OCI-LY7 (cell line): ENCODE measurements at regions not wholly inside any gene's neighbourhood (a gene's known extent, or its start where the extent isn't known, plus 50 kb on each side); places are given as distances from the start of the nearest gene placed in this dataset.

ENCODE experiments used
- BruUV-seq: library from RNA; stranded (reverse); fragments of 400-500 nt; replicated peaks from 2 replicates; lab custom pipeline; 2021; lab: Mats Ljungman, UMichigan
- CTCF ChIA-PET: fragments of 300-600 bp; sonication (Branson Sonifier 250); formaldehyde crosslinking; loops from one replicate; lab custom pipeline; 2022; ENCODE audit warnings: antibody characterized with exemption; ENCODE audit not compliant: unreplicated experiment; lab: Charles Lee
- POLR2A ChIA-PET: fragments of 300-600 bp; sonication (Branson Sonifier 250); formaldehyde crosslinking; loops from one replicate; lab custom pipeline; 2022; ENCODE audit warnings: antibody characterized with exemption; lab: Charles Lee
- DNase-seq: peaks from one replicate; pipeline ENCODE4 v3.0.0-alpha.2; 2015; ENCODE audit warnings: low spot score
- H2AFZ ChIP-seq: fragments of 200-600 bp; sonication (generic), shearing (Covaris generic); 2 replicates; pipeline ENCODE4 v1.6.1; 2014; ENCODE audit warnings: mild to moderate bottlenecking, antibody characterized with exemption, low read length, moderate library complexity
- H3K27ac ChIP-seq: fragments of 200-600 bp; sonication (generic); 2 replicates; pipeline ENCODE4 v1.5.1; 2014; ENCODE audit warnings: mixed run types, low read depth, mild to moderate bottlenecking, moderate library complexity, low read length, inconsistent platforms; ENCODE audit not compliant: poor library complexity, severe bottlenecking
- H3K36me3 ChIP-seq: fragments of 200-600 bp; sonication (generic); 2 replicates; pipeline ENCODE4 v1.6.1; 2014; ENCODE audit warnings: mild to moderate bottlenecking, antibody characterized with exemption, low read length, moderate library complexity, mixed read lengths; ENCODE audit not compliant: insufficient read depth
- H3K4me1 ChIP-seq: fragments of 200-600 bp; sonication (generic); 2 replicates; pipeline ENCODE4 v1.5.1; 2014; ENCODE audit warnings: mild to moderate bottlenecking, low read length; ENCODE audit not compliant: insufficient read depth, poor library complexity, severe bottlenecking
- H3K4me2 ChIP-seq: fragments of 200-600 bp; sonication (generic); 2 replicates; pipeline ENCODE4 v1.6.1; 2014; ENCODE audit warnings: mild to moderate bottlenecking, low read length
- H3K4me3 ChIP-seq: fragments of 200-600 bp; sonication (generic); 2 replicates; pipeline ENCODE4 v1.5.1; 2014; ENCODE audit warnings: mild to moderate bottlenecking, low read depth, low read length; ENCODE audit not compliant: poor library complexity, severe bottlenecking
- H3K79me2 ChIP-seq: fragments of 200-600 bp; sonication (generic); 2 replicates; pipeline ENCODE4 v1.6.1; 2016; ENCODE audit warnings: low read depth, mild to moderate bottlenecking, low read length, moderate library complexity, mixed read lengths; ENCODE audit not compliant: insufficient read depth
- H3K9me2 ChIP-seq: fragments of 200-600 bp; sonication (generic); 2 replicates; pipeline ENCODE4 v1.6.1; 2016; ENCODE audit warnings: mild to moderate bottlenecking, low read length, mixed read lengths; ENCODE audit not compliant: insufficient read depth
- H3K9me3 ChIP-seq: fragments of 200-600 bp; sonication (generic); 2 replicates; pipeline ENCODE4 v1.6.1; 2014; ENCODE audit warnings: mild to moderate bottlenecking, mixed run types, low read length, mixed read lengths
- H4K20me1 ChIP-seq: fragments of 200-600 bp; sonication (generic); 2 replicates; pipeline ENCODE4 v1.6.1; 2014; ENCODE audit warnings: mild to moderate bottlenecking, antibody characterized with exemption, low read length, moderate library complexity, mixed read lengths; ENCODE audit not compliant: insufficient read depth
- EZH2phosphoT487 ChIP-seq: fragments of 200-600 bp; sonication (generic); IDR thresholded peaks from 2 replicates; pipeline ENCODE4 v1.6.1; 2018; ENCODE audit warnings: low read depth, borderline replicate concordance, mild to moderate bottlenecking, mixed run types, antibody characterized with exemption, low read length, moderate library complexity, mixed read lengths
- intact Hi-C: fragments of 100-400 bp; cut with micrococcal nuclease; formaldehyde crosslinking; loops from one replicate; pipeline ENCODE4 v1.10.0; 2022; ENCODE audit not compliant: unreplicated experiment
- TF ChIP-seq, protein P1 (sequence below): fragments of 200-600 bp; sonication (generic); conservative IDR thresholded peaks from 2 replicates; pipeline ENCODE4 v1.5.1; 2014; ENCODE audit warnings: mild to moderate bottlenecking, antibody characterized with exemption, low read length, moderate library complexity, mixed read lengths

DNA sequence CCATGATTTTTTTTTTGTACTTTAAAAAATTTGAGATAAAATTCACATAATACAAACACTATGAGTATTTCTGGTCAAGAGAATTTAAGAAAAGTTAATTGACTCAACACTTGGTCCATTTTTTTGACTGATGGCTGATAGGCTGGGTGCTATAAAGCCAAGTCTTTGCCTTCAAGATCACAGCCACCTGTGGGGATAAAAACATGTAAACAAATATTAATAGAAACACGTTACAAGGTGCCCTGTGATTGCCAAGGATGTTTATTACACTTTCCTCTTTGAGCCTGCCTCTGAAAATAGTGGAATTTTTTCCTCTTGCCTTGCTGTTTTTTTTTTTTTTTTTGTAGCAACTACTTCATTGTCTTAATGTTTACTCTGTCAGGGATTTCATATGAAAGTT is 63.3 kb downstream of the FHIP1A start:
- intact Hi-C loops, result no loop called here
- ChIA-PET POLR2A (interaction anchor here (1.0 kb wide), 1 partner anchor 20 kb away, joined by 3 read pairs; no protein-coding TSS in a partner anchor), CTCF (no interaction called here)
- BruUV-seq, result no TSS peak
- Histone ChIP-seq H4K20me1 (no peaks in the 10 kb centered on the region), H3K4me3 (no peak overlapping the region), H3K27ac (no peak overlapping the region), H3K36me3 (no peaks in the 10 kb centered on the region), H3K9me2 (no peaks in the 10 kb centered on the region), H3K79me2 (no peaks in the 10 kb centered on the region), H3K4me1 (no peaks in the 10 kb centered on the region), H3K9me3 (no peaks in the 10 kb centered on the region), H3K4me2 (no peak overlapping the region), H2AFZ (no peak overlapping the region)
- no peak for DNase-seq
- no peak for TF ChIP-seq EZH2phosphoT487
- TF ChIP-seq, protein P1, sequence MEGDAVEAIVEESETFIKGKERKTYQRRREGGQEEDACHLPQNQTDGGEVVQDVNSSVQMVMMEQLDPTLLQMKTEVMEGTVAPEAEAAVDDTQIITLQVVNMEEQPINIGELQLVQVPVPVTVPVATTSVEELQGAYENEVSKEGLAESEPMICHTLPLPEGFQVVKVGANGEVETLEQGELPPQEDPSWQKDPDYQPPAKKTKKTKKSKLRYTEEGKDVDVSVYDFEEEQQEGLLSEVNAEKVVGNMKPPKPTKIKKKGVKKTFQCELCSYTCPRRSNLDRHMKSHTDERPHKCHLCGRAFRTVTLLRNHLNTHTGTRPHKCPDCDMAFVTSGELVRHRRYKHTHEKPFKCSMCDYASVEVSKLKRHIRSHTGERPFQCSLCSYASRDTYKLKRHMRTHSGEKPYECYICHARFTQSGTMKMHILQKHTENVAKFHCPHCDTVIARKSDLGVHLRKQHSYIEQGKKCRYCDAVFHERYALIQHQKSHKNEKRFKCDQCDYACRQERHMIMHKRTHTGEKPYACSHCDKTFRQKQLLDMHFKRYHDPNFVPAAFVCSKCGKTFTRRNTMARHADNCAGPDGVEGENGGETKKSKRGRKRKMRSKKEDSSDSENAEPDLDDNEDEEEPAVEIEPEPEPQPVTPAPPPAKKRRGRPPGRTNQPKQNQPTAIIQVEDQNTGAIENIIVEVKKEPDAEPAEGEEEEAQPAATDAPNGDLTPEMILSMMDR, result no peak

DNA sequence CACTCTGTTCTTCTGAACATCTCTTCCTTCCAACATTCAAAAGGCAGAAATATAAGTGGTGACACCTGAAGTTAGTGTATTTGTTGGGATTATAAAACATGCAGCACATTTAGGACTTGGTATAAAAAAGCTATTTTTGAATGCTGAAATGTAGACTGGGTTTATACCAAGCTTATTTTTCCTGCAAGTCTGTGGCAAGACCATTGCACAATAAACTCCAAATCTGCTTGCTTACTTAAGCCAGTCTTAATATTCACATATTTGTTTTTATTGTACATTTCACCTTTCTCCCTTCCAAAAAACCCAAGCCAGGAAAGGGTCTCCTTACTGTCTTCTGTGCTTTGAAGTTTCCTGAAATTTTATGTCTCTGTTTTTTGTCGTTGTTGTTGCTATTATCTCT is 63.7 kb downstream of the FHIP1A start:
- Histone ChIP-seq H3K27ac (no peak overlapping the region), H2AFZ (no peak overlapping the region), H3K9me2 (no peaks in the 10 kb centered on the region), H3K9me3 (no peaks in the 10 kb centered on the region), H3K4me3 (no peak overlapping the region), H3K4me1 (no peaks in the 10 kb centered on the region), H4K20me1 (no peaks in the 10 kb centered on the region), H3K4me2 (no peak overlapping the region), H3K36me3 (no peaks in the 10 kb centered on the region), H3K79me2 (no peaks in the 10 kb centered on the region)
- no TSS peak for BruUV-seq
- POLR2A ChIA-PET, result interaction anchor here (0.8 to 1.0 kb wide), 2 partner anchors 9 to 19 kb away, joined by 3 to 4 read pairs; no protein-coding TSS in a partner anchor
- CTCF ChIA-PET, result no interaction called here
- TF ChIP-seq, protein P1, result no peak
- no peak for TF ChIP-seq EZH2phosphoT487
- intact Hi-C loops, result no loop called here
- no peak for DNase-seq

DNA sequence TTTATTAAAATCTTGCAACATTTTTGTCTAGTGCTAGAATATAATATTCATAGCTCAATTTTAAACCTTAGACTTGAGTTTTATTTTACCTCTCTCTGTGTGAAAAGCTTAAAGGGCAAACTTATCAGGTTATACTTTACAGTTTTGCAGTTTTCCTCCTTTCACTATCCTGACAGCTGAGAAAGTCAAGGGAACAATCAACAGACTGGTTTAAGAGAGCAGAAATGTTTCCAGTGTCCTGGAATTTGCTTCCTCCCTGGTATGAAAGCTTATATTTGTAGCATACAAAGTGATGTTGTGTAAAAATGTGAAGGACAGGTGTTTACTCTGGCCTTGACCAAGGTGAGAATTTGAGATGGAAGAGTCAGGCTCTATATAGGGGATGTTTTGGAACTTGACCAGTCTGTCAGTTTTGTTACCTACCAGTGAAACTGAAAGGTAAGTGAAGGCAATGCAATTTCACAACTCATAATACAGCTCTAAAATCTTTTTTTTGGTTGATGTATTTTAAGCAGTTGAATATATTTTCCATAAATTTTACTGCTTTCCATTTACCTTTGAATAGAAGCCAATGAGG is 64.6 kb downstream of the FHIP1A start:
- H3K4me3 ChIP-seq, result no peak overlapping the region
- H2AFZ ChIP-seq, result no peak overlapping the region
- BruUV-seq, result no TSS peak
- H3K27ac ChIP-seq, result no peak overlapping the region
- intact Hi-C loops, result no loop called here
- CTCF ChIA-PET, result no interaction called here
- TF ChIP-seq EZH2phosphoT487, result no peak
- TF ChIP-seq, protein P1, result no peak
- no peak overlapping the region for H3K4me2 ChIP-seq
- H3K79me2 ChIP-seq, result no peaks in the 10 kb centered on the region
- no peaks in the 10 kb centered on the region for H3K9me2 ChIP-seq
- POLR2A ChIA-PET, result interaction anchor here (0.6 to 1.1 kb wide), 3 partner anchors 10 to 63 kb away, joined by 3 to 4 read pairs (median 3); no protein-coding TSS in a partner anchor
- H4K20me1 ChIP-seq, result no peaks in the 10 kb centered on the region
- no peaks in the 10 kb centered on the region for H3K36me3 ChIP-seq
- no peaks in the 10 kb centered on the region for H3K4me1 ChIP-seq
- DNase-seq, result no peak
- H3K9me3 ChIP-seq, result no peaks in the 10 kb centered on the region
